ENCODE measurements at regions not wholly inside any gene's neighbourhood (a gene's known extent, or its start where the extent isn't known, plus 50 kb on each side); places are given as distances from the start of the nearest gene placed in this dataset.

- WGBS (ENCODE audit: extremely low coverage, insufficient coverage, low lambda C conversion rate): no CpG with 5 or more reads among the region's 2 CpGs
- no peak overlapping the region for H2BK120ac ChIP-seq (ENCODE audit: low read depth, low read length)
- H4K8ac ChIP-seq (ENCODE audit: low read depth, low read length): no peak overlapping the region
- H3K4me3 ChIP-seq (ENCODE audit: low read length): no peak overlapping the region
- H3K79me1 ChIP-seq (ENCODE audit: low read length): peaks cover 2% of the 10 kb centered on the region
- no peak overlapping the region for H3K9ac ChIP-seq (ENCODE audit: low read length)
- H3K27ac ChIP-seq (ENCODE audit: low read depth, low read length): no peak overlapping the region
- peaks cover 3% of the 10 kb centered on the region for H3K36me3 ChIP-seq (ENCODE audit: control insufficient read depth, insufficient read depth, low read length)
- H3K79me2 ChIP-seq (ENCODE audit: control insufficient read depth, insufficient read depth, low read length): peaks cover 8% of the 10 kb centered on the region
- H3K4me2 ChIP-seq (ENCODE audit: low read length): no peak overlapping the region
- no peaks in the 10 kb centered on the region for H3K27me3 ChIP-seq (ENCODE audit: insufficient read depth, low read length, poor library complexity)
- H3K4ac ChIP-seq (ENCODE audit: low read depth, low read length): no peak overlapping the region
- H2BK15ac ChIP-seq (replicated peaks; ENCODE audit: low read depth): no peak overlapping the region
- H2BK5ac ChIP-seq (ENCODE audit: low read length): no peak overlapping the region
- H3K4me1 ChIP-seq (ENCODE audit: control insufficient read depth, low read depth, low read length): no peaks in the 10 kb centered on the region
- H3K56ac ChIP-seq (ENCODE audit: low read length): no peak overlapping the region
- no peak overlapping the region for H2AK5ac ChIP-seq (ENCODE audit: low read length)
- H4K5ac ChIP-seq (ENCODE audit: low read length): no peak overlapping the region
- no peak overlapping the region for H3K18ac ChIP-seq (ENCODE audit: low read length)
- no peak overlapping the region for H3K23ac ChIP-seq (ENCODE audit: low read length)
- no peak for DNase-seq
These were observed 391.6 kb upstream of the FKBP1C start for GRCh38 chr6:62819640-62820039.

DNA sequence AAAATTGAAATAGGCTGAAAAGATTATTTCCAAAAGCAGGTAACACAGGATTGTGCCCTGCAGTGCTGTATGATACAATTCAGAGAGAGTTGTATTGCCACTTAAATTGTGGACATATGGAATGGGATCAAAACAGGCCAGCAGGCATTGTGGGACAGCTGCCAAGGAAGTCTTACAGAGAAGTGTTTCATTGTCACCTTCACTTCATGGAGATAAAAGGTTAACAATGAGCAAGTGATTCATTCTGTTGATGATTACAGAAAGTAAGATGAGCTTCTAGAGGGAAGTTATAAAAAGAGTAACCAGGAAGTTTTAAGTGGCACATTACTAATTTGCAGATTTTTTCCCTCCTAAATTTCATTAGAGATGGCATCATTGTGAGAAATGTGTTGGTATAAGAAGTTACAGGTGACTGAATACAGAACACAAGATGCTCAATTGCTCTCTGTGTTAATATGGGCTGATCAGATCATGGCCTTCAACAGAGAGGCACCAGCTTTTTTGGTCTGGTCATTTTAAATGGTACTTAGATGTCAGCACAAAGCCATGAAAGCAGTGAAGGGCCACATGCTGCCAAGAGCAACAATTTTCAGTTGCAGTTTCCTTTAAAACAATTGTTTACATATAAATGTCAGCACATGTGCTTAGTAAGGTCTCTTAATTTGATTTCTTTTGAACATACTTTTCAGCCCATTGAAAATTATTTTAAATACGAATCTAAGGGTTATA, 402.5 kb upstream of the FKBP1C start:
- peak overlapping the region; percentile 17 for H3K27ac ChIP-seq (ENCODE audit: low read depth, low read length)
- H3K4ac ChIP-seq (ENCODE audit: low read depth, low read length): peak overlapping the region; percentile 36
- peak; percentile 72 for DNase-seq
- no peak overlapping the region for H3K18ac ChIP-seq (ENCODE audit: low read length)
- no peaks in the 10 kb centered on the region for H3K79me1 ChIP-seq (ENCODE audit: low read length)
- H3K79me2 ChIP-seq (ENCODE audit: control insufficient read depth, insufficient read depth, low read length): peaks cover 7% of the 10 kb centered on the region
- no peak overlapping the region for H3K4me3 ChIP-seq (ENCODE audit: low read length)
- H3K56ac ChIP-seq (ENCODE audit: low read length): no peak overlapping the region
- no peak overlapping the region for H4K5ac ChIP-seq (ENCODE audit: low read length)
- no peaks in the 10 kb centered on the region for H3K27me3 ChIP-seq (ENCODE audit: insufficient read depth, low read length, poor library complexity)
- no peak overlapping the region for H2BK120ac ChIP-seq (ENCODE audit: low read depth, low read length)
- no peak overlapping the region for H3K9ac ChIP-seq (ENCODE audit: low read length)
- no peak overlapping the region for H2BK15ac ChIP-seq (replicated peaks; ENCODE audit: low read depth)
- no peak overlapping the region for H2BK5ac ChIP-seq (ENCODE audit: low read length)
- H3K4me2 ChIP-seq (ENCODE audit: low read length): no peak overlapping the region
- H3K4me1 ChIP-seq (ENCODE audit: control insufficient read depth, low read depth, low read length): peaks cover 4% of the 10 kb centered on the region
- no CpG with 5 or more reads among the region's 1 CpG for WGBS (ENCODE audit: extremely low coverage, insufficient coverage, low lambda C conversion rate)
- H3K23ac ChIP-seq (ENCODE audit: low read length): no peak overlapping the region
- no peak overlapping the region for H2AK5ac ChIP-seq (ENCODE audit: low read length)
- H3K36me3 ChIP-seq (ENCODE audit: control insufficient read depth, insufficient read depth, low read length): no peaks in the 10 kb centered on the region
- peak overlapping the region; percentile 39 for H4K8ac ChIP-seq (ENCODE audit: low read depth, low read length)

- DNase-seq: no peak
- Histone ChIP-seq H3K27me3 (ENCODE audit: insufficient read depth, low read length, poor library complexity) (no peaks in the 10 kb centered on the region), H3K4me2 (ENCODE audit: low read length) (no peak overlapping the region), H2BK5ac (ENCODE audit: low read length) (no peak overlapping the region), H3K79me1 (ENCODE audit: low read length) (no peaks in the 10 kb centered on the region), H4K8ac (ENCODE audit: low read depth, low read length) (no peak overlapping the region), H3K9ac (ENCODE audit: low read length) (no peak overlapping the region), H3K4me3 (ENCODE audit: low read length) (no peak overlapping the region), H3K23ac (ENCODE audit: low read length) (no peak overlapping the region), H2BK15ac (replicated peaks; ENCODE audit: low read depth) (no peak overlapping the region), H3K4me1 (ENCODE audit: control insufficient read depth, low read depth, low read length) (peaks cover 4% of the 10 kb centered on the region), H3K36me3 (ENCODE audit: control insufficient read depth, insufficient read depth, low read length) (no peaks in the 10 kb centered on the region), H4K5ac (ENCODE audit: low read length) (no peak overlapping the region), H3K27ac (ENCODE audit: low read depth, low read length) (no peak overlapping the region), H3K18ac (ENCODE audit: low read length) (no peak overlapping the region), H3K56ac (ENCODE audit: low read length) (no peak overlapping the region), H3K4ac (ENCODE audit: low read depth, low read length) (no peak overlapping the region), H3K79me2 (ENCODE audit: control insufficient read depth, insufficient read depth, low read length) (peaks cover 23% of the 10 kb centered on the region), H2BK120ac (ENCODE audit: low read depth, low read length) (no peak overlapping the region), H2AK5ac (ENCODE audit: low read length) (no peak overlapping the region)
- no CpG with 5 or more reads among the region's 4 CpGs for WGBS (ENCODE audit: extremely low coverage, insufficient coverage, low lambda C conversion rate)
These were observed 405.8 kb upstream of the FKBP1C start for GRCh38 chr6:62805431-62805830.

DNA sequence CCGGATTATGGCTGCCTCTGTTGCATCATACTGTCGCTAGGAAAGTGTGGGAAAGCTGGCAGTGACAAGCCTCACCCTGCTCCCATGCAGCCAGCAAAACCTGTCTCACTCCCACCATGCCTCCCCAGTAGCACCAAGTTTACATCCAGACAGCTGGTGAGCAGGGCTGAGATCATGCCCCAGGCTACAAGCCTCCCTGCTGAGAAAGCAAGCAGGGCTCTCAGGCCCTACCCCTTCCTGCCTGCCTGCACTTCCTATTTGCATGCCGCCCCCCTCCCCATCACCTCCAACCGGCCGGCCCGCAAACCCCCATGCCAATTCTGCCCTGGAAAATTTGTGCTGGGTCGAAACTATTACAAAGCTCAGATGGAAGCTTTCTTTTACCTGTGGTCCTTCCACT, 408.2 kb upstream of the FKBP1C start:
- Histone ChIP-seq H3K56ac (ENCODE audit: low read length) (peak overlapping the region; percentile 26), H3K4me2 (ENCODE audit: low read length) (no peak overlapping the region), H3K27ac (ENCODE audit: low read depth, low read length) (peak overlapping the region; percentile 86), H4K5ac (ENCODE audit: low read length) (no peak overlapping the region), H3K18ac (ENCODE audit: low read length) (peak overlapping the region; percentile 33), H2BK120ac (ENCODE audit: low read depth, low read length) (no peak overlapping the region), H3K27me3 (ENCODE audit: insufficient read depth, low read length, poor library complexity) (no peaks in the 10 kb centered on the region), H4K8ac (ENCODE audit: low read depth, low read length) (no peak overlapping the region), H3K9ac (ENCODE audit: low read length) (peak overlapping the region; percentile 23), H3K79me1 (ENCODE audit: low read length) (no peaks in the 10 kb centered on the region), H2BK5ac (ENCODE audit: low read length) (peak overlapping the region; percentile 18), H3K4me3 (ENCODE audit: low read length) (no peak overlapping the region), H2AK5ac (ENCODE audit: low read length) (no peak overlapping the region), H3K36me3 (ENCODE audit: control insufficient read depth, insufficient read depth, low read length) (no peaks in the 10 kb centered on the region), H2BK15ac (replicated peaks; ENCODE audit: low read depth) (no peak overlapping the region), H3K4ac (ENCODE audit: low read depth, low read length) (no peak overlapping the region), H3K4me1 (ENCODE audit: control insufficient read depth, low read depth, low read length) (no peaks in the 10 kb centered on the region), H3K79me2 (ENCODE audit: control insufficient read depth, insufficient read depth, low read length) (peaks cover 31% of the 10 kb centered on the region), H3K23ac (ENCODE audit: low read length) (no peak overlapping the region)
- DNase-seq: peak; percentile 84
- WGBS (ENCODE audit: extremely low coverage, insufficient coverage, low lambda C conversion rate): no CpG with 5 or more reads among the region's 7 CpGs

- no peak overlapping the region for H3K4ac ChIP-seq (ENCODE audit: low read depth, low read length)
- peak overlapping the region; percentile 74 for H3K56ac ChIP-seq (ENCODE audit: low read length)
- H2BK5ac ChIP-seq (ENCODE audit: low read length): peak overlapping the region; percentile 87
- H3K18ac ChIP-seq (ENCODE audit: low read length): peak overlapping the region; percentile 40
- peak overlapping the region; percentile 28 for H3K4me3 ChIP-seq (ENCODE audit: low read length)
- no peak overlapping the region for H3K4me2 ChIP-seq (ENCODE audit: low read length)
- H3K27me3 ChIP-seq (ENCODE audit: insufficient read depth, low read length, poor library complexity): no peaks in the 10 kb centered on the region
- WGBS (ENCODE audit: extremely low coverage, insufficient coverage, low lambda C conversion rate): no CpG with 5 or more reads among the region's 4 CpGs
- H2BK15ac ChIP-seq (replicated peaks; ENCODE audit: low read depth): no peak overlapping the region
- H3K4me1 ChIP-seq (ENCODE audit: control insufficient read depth, low read depth, low read length): no peaks in the 10 kb centered on the region
- no peak overlapping the region for H2AK5ac ChIP-seq (ENCODE audit: low read length)
- H3K79me1 ChIP-seq (ENCODE audit: low read length): no peaks in the 10 kb centered on the region
- peak overlapping the region; percentile 83 for H3K27ac ChIP-seq (ENCODE audit: low read depth, low read length)
- peak; percentile 60 for DNase-seq
- no peak overlapping the region for H4K5ac ChIP-seq (ENCODE audit: low read length)
- no peak overlapping the region for H3K23ac ChIP-seq (ENCODE audit: low read length)
- H3K9ac ChIP-seq (ENCODE audit: low read length): peak overlapping the region; percentile 61
- no peak overlapping the region for H4K8ac ChIP-seq (ENCODE audit: low read depth, low read length)
- no peaks in the 10 kb centered on the region for H3K36me3 ChIP-seq (ENCODE audit: control insufficient read depth, insufficient read depth, low read length)
- H2BK120ac ChIP-seq (ENCODE audit: low read depth, low read length): no peak overlapping the region
- peaks cover 12% of the 10 kb centered on the region for H3K79me2 ChIP-seq (ENCODE audit: control insufficient read depth, insufficient read depth, low read length)
These were observed 414.1 kb upstream of the FKBP1C start for GRCh38 chr6:62797190-62797589.

All from mesendoderm (in vitro differentiated cells).